CD14-positive monocyte (primary cell): ENCODE measurements at regions not wholly inside any gene's neighbourhood (a gene's known extent, or its start where the extent isn't known, plus 50 kb on each side); places are given as distances from the start of the nearest gene placed in this dataset.

Experiments
- DNase-seq, 3 donors: peaks; one replicate each; pipeline ENCODE4 v3.0.0-alpha.2; 2011 to 2022
- H2AFZ ChIP-seq: 2 replicates; pipeline ENCODE4 v1.6.0; 2012; ENCODE audit warnings: mild to moderate bottlenecking, low read depth, low read length, inconsistent platforms; ENCODE audit not compliant: insufficient read depth, poor library complexity, severe bottlenecking
- H3K27ac ChIP-seq, 2 donors: 1 replicate in 1 of 2; 2 replicates in 1 of 2; pipeline ENCODE4 v1.5.1; 2012 to 2013; ENCODE audit warnings: low read length in 2 of 2, control low read depth in 1 of 2, inconsistent platforms in 1 of 2, low read depth in 1 of 2, mild to moderate bottlenecking in 1 of 2
- H3K27me3 ChIP-seq, 2 donors: one replicate each; pipeline versions ENCODE4 v1.6.0 to v1.6.1; 2011 to 2013; ENCODE audit warnings: low read length in 2 of 2; ENCODE audit not compliant: control insufficient read depth in 2 of 2, insufficient read depth in 2 of 2
- H3K36me3 ChIP-seq, 2 donors: replicated peaks in 1 of 2; 1 replicate in 1 of 2; 2 replicates in 1 of 2; pipeline versions ENCODE4 v1.5.1 to v1.6.1; 2012 to 2013; ENCODE audit warnings: low read length in 2 of 2, control low read depth in 1 of 2, inconsistent platforms in 1 of 2, mild to moderate bottlenecking in 1 of 2; ENCODE audit not compliant: insufficient read depth in 2 of 2, control insufficient read depth in 1 of 2
- H3K4me1 ChIP-seq, 2 donors: 1 replicate in 1 of 2; 2 replicates in 1 of 2; pipeline versions ENCODE4 v1.5.1 to v1.6.1; 2012 to 2013; ENCODE audit warnings: low read length in 2 of 2, control low read depth in 1 of 2, inconsistent platforms in 1 of 2, mild to moderate bottlenecking in 1 of 2, moderate library complexity in 1 of 2; ENCODE audit not compliant: insufficient read depth in 2 of 2, control insufficient read depth in 1 of 2
- H3K4me2 ChIP-seq: replicated peaks from 2 replicates; pipeline ENCODE3; 2012; ENCODE audit warnings: low read length, moderate library complexity, mild to moderate bottlenecking; ENCODE audit not compliant: poor library complexity, severe bottlenecking; ENCODE audit errors: extremely low read depth
- H3K4me3 ChIP-seq, 3 experiments: fragments of 200-600 bp in 1 of 3; sonication (generic) in 1 of 3; replicated peaks in 1 of 3; 1 replicate in 2 of 3; 2 replicates in 1 of 3; pipeline ENCODE4 v1.5.1; 2011 to 2013; ENCODE audit warnings: low read length in 3 of 3, mild to moderate bottlenecking in 3 of 3, control low read depth in 2 of 3, low read depth in 2 of 3, inconsistent platforms in 1 of 3, moderate library complexity in 1 of 3
- H3K79me2 ChIP-seq: 2 replicates; pipeline ENCODE4 v1.6.0; 2012; ENCODE audit warnings: mild to moderate bottlenecking, control low read depth, inconsistent platforms, low read length, moderate library complexity; ENCODE audit not compliant: insufficient read depth
- H3K9ac ChIP-seq: 2 replicates; pipeline ENCODE4 v1.6.0; 2017; ENCODE audit warnings: low read length, mild to moderate bottlenecking; ENCODE audit not compliant: insufficient read depth, poor library complexity, severe bottlenecking
- H3K9me3 ChIP-seq, 2 donors: replicated peaks in 1 of 2; 1 replicate in 1 of 2; 2 replicates in 1 of 2; pipeline versions ENCODE4 v1.5.1 to v1.6.1; 2012 to 2013; ENCODE audit warnings: low read length in 2 of 2, control low read depth in 1 of 2; ENCODE audit not compliant: control insufficient read depth in 1 of 2, insufficient read depth in 1 of 2
- H4K20me1 ChIP-seq: 2 replicates; pipeline ENCODE4 v1.6.0; 2012; ENCODE audit warnings: mild to moderate bottlenecking, low read length, control low read depth, moderate library complexity; ENCODE audit not compliant: insufficient read depth
- H3K27ac Mint-ChIP-seq, 7 donors: one replicate each; pipeline ENCODE4 v1.8.0; 2020; ENCODE audit warnings: mild to moderate bottlenecking in 7 of 7, mixed read lengths in 7 of 7, moderate library complexity in 6 of 7, inconsistent platforms in 2 of 7
- H3K27me3 Mint-ChIP-seq, 3 donors: one replicate each; pipeline ENCODE4 v1.8.0; 2021 to 2022; ENCODE audit warnings: low read depth in 3 of 3, mild to moderate bottlenecking in 3 of 3, mixed read lengths in 3 of 3, moderate library complexity in 3 of 3, inconsistent platforms in 1 of 3
- H3K36me3 Mint-ChIP-seq, 2 donors: one replicate each; pipeline ENCODE4 v1.8.0; 2020; ENCODE audit warnings: mixed read lengths in 2 of 2, inconsistent platforms in 1 of 2, mild to moderate bottlenecking in 1 of 2
- H3K4me1 Mint-ChIP-seq: one replicate; pipeline ENCODE4 v1.8.0; 2020; ENCODE audit warnings: mild to moderate bottlenecking, mixed read lengths
- H3K4me3 Mint-ChIP-seq, 2 donors: one replicate each; pipeline ENCODE4 v1.8.0; 2020; ENCODE audit warnings: mild to moderate bottlenecking in 2 of 2, mixed read lengths in 2 of 2, moderate library complexity in 1 of 2
- H3K9me3 Mint-ChIP-seq, 7 donors: one replicate each; pipeline ENCODE4 v1.8.0; 2020 to 2022; ENCODE audit warnings: mixed read lengths in 7 of 7, mild to moderate bottlenecking in 6 of 7, moderate library complexity in 6 of 7, inconsistent platforms in 2 of 7
- CTCF ChIP-seq: fragments of 200-600 bp; IDR thresholded peaks from one replicate; pipeline ENCODE4 v1.8.0; 2022; ENCODE audit warnings: antibody characterized with exemption, mild to moderate bottlenecking
- WGBS: methylation state at CpG from one replicate; pipeline ENCODE4 v1.1.5; 2013; ENCODE audit warnings: missing lambda C conversion rate; ENCODE audit not compliant: insufficient coverage; 5-methylcytosine and 5-hydroxymethylcytosine counted together
- intact Hi-C, 2 donors: fragments of 100-400 bp; cut with micrococcal nuclease; formaldehyde crosslinking; loops; one replicate each; pipeline versions ENCODE4 v1.15.0 to v1.15.1; 2023

- Histone ChIP-seq H3K27ac (no peak overlapping the region), H3K9ac (no peak overlapping the region), H3K4me3 (no peak overlapping the region), H3K36me3 (no peaks in the 10 kb centered on the region), H3K9me3 (no peaks in the 10 kb centered on the region), H2AFZ (no peak overlapping the region), H3K4me2 (no peak overlapping the region), H3K4me1 (no peaks in the 10 kb centered on the region), H3K79me2 (no peaks in the 10 kb centered on the region), H4K20me1 (no peaks in the 10 kb centered on the region), H3K27me3 (no peaks in the 10 kb centered on the region)
- H3K36me3 Mint-ChIP-seq: no peaks in the 10 kb centered on the region
- H3K27ac Mint-ChIP-seq: no peak overlapping the region
- H3K9me3 Mint-ChIP-seq: peaks cover 0 to 1% (median 0%) of the 10 kb centered on the region in 7 donors
- no peak for DNase-seq
- H3K27me3 Mint-ChIP-seq: no peaks in the 10 kb centered on the region
- WGBS: 83% methylated on average over 2 of the region's 3 CpGs
- no peaks in the 10 kb centered on the region for H3K4me1 Mint-ChIP-seq
- no peak for TF ChIP-seq CTCF
- intact Hi-C loops: no loop called here
- no peak overlapping the region for H3K4me3 Mint-ChIP-seq
Measured at GRCh38 chr14:31993521-31993951, 83.6 kb upstream of the ARHGAP5 start.

GRCh38 chr14:31994391-31995033 is 82.6 kb upstream of the ARHGAP5 start:
- H3K27me3 Mint-ChIP-seq: no peaks in the 10 kb centered on the region
- peaks cover 0 to 1% (median 0%) of the 10 kb centered on the region in 7 donors for H3K9me3 Mint-ChIP-seq
- no peaks in the 10 kb centered on the region for H3K4me1 Mint-ChIP-seq
- no peaks in the 10 kb centered on the region for H3K36me3 Mint-ChIP-seq
- Histone ChIP-seq H3K4me3 (no peak overlapping the region), H3K27me3 (no peaks in the 10 kb centered on the region), H4K20me1 (no peaks in the 10 kb centered on the region), H3K79me2 (no peaks in the 10 kb centered on the region), H3K9me3 (no peaks in the 10 kb centered on the region), H3K36me3 (no peaks in the 10 kb centered on the region), H3K4me1 (no peaks in the 10 kb centered on the region), H3K9ac (no peak overlapping the region), H2AFZ (no peak overlapping the region), H3K27ac (no peak overlapping the region), H3K4me2 (no peak overlapping the region)
- intact Hi-C loops: no loop called here
- H3K4me3 Mint-ChIP-seq: no peak overlapping the region
- TF ChIP-seq CTCF: no peak
- no CpG with 5 or more reads among the region's 3 CpGs for whole genome bisulfite sequencing
- H3K27ac Mint-ChIP-seq: no peak overlapping the region
- no peak for DNase-seq
